GM10248 (cell line): ENCODE measurements at regions not wholly inside any gene's neighbourhood (a gene's known extent, or its start where the extent isn't known, plus 50 kb on each side); places are given as distances from the start of the nearest gene placed in this dataset.

Source experiments
- CTCF ChIA-PET: fragments of 300-600 bp; sonication (Branson Sonifier 250); formaldehyde crosslinking; extraction: SDS; loops from one replicate; lab custom pipeline; 2021; ENCODE audit warnings: antibody characterized with exemption; lab: Yijun Ruan, JAX
- POLR2A ChIA-PET: fragments of 350-650 bp; sonication (Branson Sonifier 250); formaldehyde crosslinking; extraction: SDS; loops from one replicate; lab custom pipeline; 2020; ENCODE audit warnings: antibody characterized with exemption; lab: Yijun Ruan, JAX
- DNase-seq: peaks from one replicate; pipeline ENCODE4 v3.0.0; 2012; ENCODE audit errors: extremely low spot score
- CTCF ChIP-seq: IDR thresholded peaks from 2 replicates; pipeline ENCODE4 v1.5.1; 2012; ENCODE audit warnings: mild to moderate bottlenecking, low read depth; ENCODE audit errors: extremely low read depth, missing control alignments, control extremely low read depth

- no peak for DNase-seq
- ChIA-PET CTCF (interaction anchor here (1.5 kb wide), 1 partner anchor 11 kb away, joined by 4 read pairs; no protein-coding TSS in a partner anchor), POLR2A (no interaction called here)
- no peak for TF ChIP-seq CTCF
Observed at GRCh38 chr2:166802475-166802874, 85.8 kb upstream of the XIRP2 start.

GRCh38 chr2:166792808-166793207, 95.5 kb upstream of the XIRP2 start:
- no peak for TF ChIP-seq CTCF
- CTCF ChIA-PET, result interaction anchor here (1.7 kb wide), 1 partner anchor 11 kb away, joined by 3 read pairs; no protein-coding TSS in a partner anchor
- no peak for DNase-seq
- POLR2A ChIA-PET, result no interaction called here

- TF ChIP-seq CTCF, result no peak
- DNase-seq, result no peak
- ChIA-PET CTCF (no interaction called here), POLR2A (no interaction called here)
Observed at GRCh38 chr2:166786707-166787106, 101.6 kb upstream of the XIRP2 start.

- TF ChIP-seq CTCF, result no peak
- no peak for DNase-seq
- CTCF ChIA-PET, result no interaction called here
- POLR2A ChIA-PET, result no interaction called here
Observed at GRCh38 chr2:166784296-166784946, 103.9 kb upstream of the XIRP2 start.

- ChIA-PET POLR2A (no interaction called here), CTCF (no interaction called here)
- TF ChIP-seq CTCF, result no peak
- no peak for DNase-seq
Observed at GRCh38 chr2:166775176-166775575, 113.1 kb upstream of the XIRP2 start.

GRCh38 chr2:166773308-166773949, 114.9 kb upstream of the XIRP2 start:
- no peak for DNase-seq
- ChIA-PET POLR2A (no interaction called here), CTCF (interaction anchor here (1.0 to 1.8 kb wide), 3 partner anchors 9 to 18 kb away, joined by 4 to 7 read pairs (median 4); no protein-coding TSS in a partner anchor)
- no peak for TF ChIP-seq CTCF
